H1 (cell line): ENCODE measurements at regions not wholly inside any gene's neighbourhood (a gene's known extent, or its start where the extent isn't known, plus 50 kb on each side); places are given as distances from the start of the nearest gene placed in this dataset.

Experiments
- CHD2 ChIP-seq: IDR thresholded peaks from 2 replicates; pipeline ENCODE4 v1.6.1; 2012; ENCODE audit warnings: low read length, improper control_type of control experiment
- E2F6 ChIP-seq: IDR thresholded peaks from 2 replicates; pipeline ENCODE4 v1.6.1; 2012; ENCODE audit warnings: inconsistent platforms
- GABPA ChIP-seq: IDR thresholded peaks from 2 replicates; pipeline ENCODE4 v1.6.1; 2011; ENCODE audit warnings: mild to moderate bottlenecking, low read length, moderate library complexity, borderline replicate concordance; ENCODE audit not compliant: insufficient read depth
- JUND ChIP-seq: IDR thresholded peaks from 2 replicates; pipeline ENCODE4 v1.6.1; 2011; ENCODE audit warnings: mild to moderate bottlenecking, improper control_type of control experiment, low read length
- PHF8 ChIP-seq: fragments of 200-600 bp; sonication (generic); conservative IDR thresholded peaks from 2 replicates; pipeline ENCODE4 v1.7.1; 2012; ENCODE audit warnings: low read depth, mild to moderate bottlenecking, inconsistent platforms, low read length, moderate library complexity
- POLR2AphosphoS5 ChIP-seq: IDR thresholded peaks from 2 replicates; pipeline ENCODE4 v1.6.1; 2011; ENCODE audit warnings: low read depth, low read length
- TF ChIP-seq, protein P1 (sequence below), 3 experiments: IDR thresholded peaks; 1 replicate in 2 of 3; 2 replicates in 1 of 3; pipeline versions ENCODE4 v1.5.1 to v1.6.1; 2011; ENCODE audit warnings: low read length in 3 of 3, mild to moderate bottlenecking in 3 of 3, inconsistent platforms in 2 of 3, low read depth in 1 of 3, moderate library complexity in 1 of 3; ENCODE audit not compliant: insufficient read depth in 1 of 3; ENCODE audit errors: control extremely low read depth in 1 of 3
- TF ChIP-seq, protein P2 (sequence below): IDR thresholded peaks from 2 replicates; pipeline ENCODE4 v1.6.1; 2011; ENCODE audit warnings: low read length, improper control_type of control experiment

DNA sequence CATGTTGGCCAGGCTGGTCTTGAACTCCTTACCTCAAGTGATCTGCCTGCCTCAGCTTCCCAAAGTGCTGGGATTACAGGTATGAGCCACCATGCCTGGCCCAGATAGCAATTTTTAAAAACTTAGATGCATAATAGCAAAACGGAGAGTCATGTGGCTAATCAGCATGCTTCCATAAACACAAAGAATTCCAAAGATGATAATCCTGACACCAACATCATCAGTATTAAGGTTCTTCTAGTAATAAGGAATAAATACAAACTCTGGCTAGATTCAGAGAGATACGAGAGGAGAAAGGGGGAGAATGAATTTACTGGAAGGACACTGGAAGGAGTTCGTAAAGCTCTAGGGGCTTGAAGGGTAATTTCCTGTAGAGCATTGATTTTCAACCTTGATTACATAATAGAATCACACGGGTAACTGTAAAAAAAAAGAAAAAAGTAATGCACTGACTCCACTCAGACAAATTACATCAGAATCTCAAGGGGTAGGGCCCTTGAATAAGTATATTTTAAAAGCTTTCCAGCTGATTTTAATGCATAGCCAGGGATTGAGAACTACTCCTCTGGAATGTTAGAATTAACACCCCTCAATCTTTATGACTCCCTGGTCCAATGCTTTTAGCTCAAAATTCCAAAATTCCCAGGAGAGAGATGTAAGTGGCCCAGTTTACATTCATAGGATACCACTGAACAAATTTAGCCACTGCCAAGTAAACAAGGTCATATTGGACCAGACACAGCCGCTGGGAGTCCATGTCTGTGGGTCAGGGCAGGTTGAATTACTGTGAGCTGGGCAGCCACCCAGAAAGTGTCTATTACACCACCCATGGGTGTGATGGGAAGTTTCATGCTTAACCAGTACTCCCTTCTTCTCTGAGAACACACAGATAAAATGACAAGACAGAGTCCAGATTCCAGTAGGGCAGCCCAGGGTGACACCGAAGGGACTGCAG lies 243.9 kb downstream of the TBL1XR1 start:
- TF ChIP-seq GABPA (no peak), CHD2 (no peak), POLR2AphosphoS5 (no peak), E2F6 (no peak), PHF8 (no peak), JUND (no peak)
- TF ChIP-seq, protein P1, sequence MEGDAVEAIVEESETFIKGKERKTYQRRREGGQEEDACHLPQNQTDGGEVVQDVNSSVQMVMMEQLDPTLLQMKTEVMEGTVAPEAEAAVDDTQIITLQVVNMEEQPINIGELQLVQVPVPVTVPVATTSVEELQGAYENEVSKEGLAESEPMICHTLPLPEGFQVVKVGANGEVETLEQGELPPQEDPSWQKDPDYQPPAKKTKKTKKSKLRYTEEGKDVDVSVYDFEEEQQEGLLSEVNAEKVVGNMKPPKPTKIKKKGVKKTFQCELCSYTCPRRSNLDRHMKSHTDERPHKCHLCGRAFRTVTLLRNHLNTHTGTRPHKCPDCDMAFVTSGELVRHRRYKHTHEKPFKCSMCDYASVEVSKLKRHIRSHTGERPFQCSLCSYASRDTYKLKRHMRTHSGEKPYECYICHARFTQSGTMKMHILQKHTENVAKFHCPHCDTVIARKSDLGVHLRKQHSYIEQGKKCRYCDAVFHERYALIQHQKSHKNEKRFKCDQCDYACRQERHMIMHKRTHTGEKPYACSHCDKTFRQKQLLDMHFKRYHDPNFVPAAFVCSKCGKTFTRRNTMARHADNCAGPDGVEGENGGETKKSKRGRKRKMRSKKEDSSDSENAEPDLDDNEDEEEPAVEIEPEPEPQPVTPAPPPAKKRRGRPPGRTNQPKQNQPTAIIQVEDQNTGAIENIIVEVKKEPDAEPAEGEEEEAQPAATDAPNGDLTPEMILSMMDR (IDR thresholded peaks at IDR 0.05; ENCODE audit: control extremely low read depth in 1 of 3, insufficient read depth in 1 of 3, low read depth in 1 of 3, low read length in 3 of 3) = no peak
- TF ChIP-seq, protein P2, sequence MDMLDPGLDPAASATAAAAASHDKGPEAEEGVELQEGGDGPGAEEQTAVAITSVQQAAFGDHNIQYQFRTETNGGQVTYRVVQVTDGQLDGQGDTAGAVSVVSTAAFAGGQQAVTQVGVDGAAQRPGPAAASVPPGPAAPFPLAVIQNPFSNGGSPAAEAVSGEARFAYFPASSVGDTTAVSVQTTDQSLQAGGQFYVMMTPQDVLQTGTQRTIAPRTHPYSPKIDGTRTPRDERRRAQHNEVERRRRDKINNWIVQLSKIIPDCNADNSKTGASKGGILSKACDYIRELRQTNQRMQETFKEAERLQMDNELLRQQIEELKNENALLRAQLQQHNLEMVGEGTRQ = no peak
